Tibial artery (tissue), 4 donors: ENCODE measurements at regions not wholly inside any gene's neighbourhood (a gene's known extent, or its start where the extent isn't known, plus 50 kb on each side); places are given as distances from the start of the nearest gene placed in this dataset.

Source experiments
- DNase-seq, 2 donors: peaks; one replicate each; pipeline ENCODE4 v3.0.0-alpha.2; 2019
- H3K27ac ChIP-seq, 2 donors: fragments of 200-600 bp; sonication (generic) in 1 of 2; 1 replicate in 1 of 2; 2 replicates in 1 of 2; pipeline ENCODE4 v1.5.1; 2018 to 2019; ENCODE audit warnings: mild to moderate bottlenecking in 1 of 2
- H3K27me3 ChIP-seq, 2 donors: fragments of 200-600 bp; sonication (generic) in 1 of 2; one replicate each; pipeline versions ENCODE4 v1.5.1 to v1.6.0; 2016 to 2019
- H3K36me3 ChIP-seq, 3 donors: fragments of 200-600 bp; sonication (generic) in 2 of 3; one replicate each; pipeline ENCODE4 v1.5.1; 2016 to 2019; ENCODE audit warnings: mild to moderate bottlenecking in 2 of 3
- H3K4me1 ChIP-seq, 4 donors: fragments of 200-600 bp; sonication (generic) in 2 of 4; 1 replicate in 3 of 4; 2 replicates in 1 of 4; pipeline ENCODE4 v1.5.1; 2016 to 2019
- H3K4me3 ChIP-seq, 2 donors: fragments of 200-600 bp; sonication (generic) in 1 of 2; 1 replicate in 1 of 2; 2 replicates in 1 of 2; pipeline ENCODE4 v1.5.1; 2018 to 2019; ENCODE audit warnings: mild to moderate bottlenecking in 2 of 2
- H3K9me3 ChIP-seq, 3 donors: fragments of 200-600 bp; sonication (generic) in 1 of 3; one replicate each; pipeline ENCODE4 v1.5.1; 2016 to 2019
- intact Hi-C: fragments of 100-400 bp; cut with DNase I; formaldehyde crosslinking; loops from one replicate; pipeline ENCODE4 v1.15.0; 2023; ENCODE audit warnings: low total_unique reads
- TF ChIP-seq, protein P1 (sequence below), 2 experiments: fragments of 200-600 bp in 1 of 2; fragments of 450-650 bp in 1 of 2; IDR thresholded peaks; one replicate each; pipeline ENCODE4 v1.5.1; 2017 to 2019; ENCODE audit warnings: antibody characterized with exemption in 2 of 2, mild to moderate bottlenecking in 1 of 2, moderate library complexity in 1 of 2

DNA sequence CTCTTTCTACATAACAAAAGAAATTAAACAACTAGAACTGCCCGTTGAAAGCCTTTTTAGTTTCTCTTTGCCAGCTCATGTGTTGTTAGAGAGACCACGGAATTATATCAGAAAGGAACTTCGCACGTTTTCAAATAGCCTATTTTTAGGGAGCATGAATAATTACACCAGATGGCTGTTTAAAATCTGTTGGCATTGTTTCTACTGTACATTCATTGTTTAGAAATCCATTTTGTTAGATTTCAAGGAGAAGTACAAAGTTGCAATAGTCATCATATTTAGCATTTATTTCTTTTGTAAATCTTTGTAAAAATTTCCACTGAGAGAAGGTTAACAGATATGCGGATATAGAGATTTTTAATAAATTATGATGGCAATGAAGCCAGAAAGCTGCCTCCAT, 403.0 kb upstream of the HS3ST1 start:
- TF ChIP-seq, protein P1, sequence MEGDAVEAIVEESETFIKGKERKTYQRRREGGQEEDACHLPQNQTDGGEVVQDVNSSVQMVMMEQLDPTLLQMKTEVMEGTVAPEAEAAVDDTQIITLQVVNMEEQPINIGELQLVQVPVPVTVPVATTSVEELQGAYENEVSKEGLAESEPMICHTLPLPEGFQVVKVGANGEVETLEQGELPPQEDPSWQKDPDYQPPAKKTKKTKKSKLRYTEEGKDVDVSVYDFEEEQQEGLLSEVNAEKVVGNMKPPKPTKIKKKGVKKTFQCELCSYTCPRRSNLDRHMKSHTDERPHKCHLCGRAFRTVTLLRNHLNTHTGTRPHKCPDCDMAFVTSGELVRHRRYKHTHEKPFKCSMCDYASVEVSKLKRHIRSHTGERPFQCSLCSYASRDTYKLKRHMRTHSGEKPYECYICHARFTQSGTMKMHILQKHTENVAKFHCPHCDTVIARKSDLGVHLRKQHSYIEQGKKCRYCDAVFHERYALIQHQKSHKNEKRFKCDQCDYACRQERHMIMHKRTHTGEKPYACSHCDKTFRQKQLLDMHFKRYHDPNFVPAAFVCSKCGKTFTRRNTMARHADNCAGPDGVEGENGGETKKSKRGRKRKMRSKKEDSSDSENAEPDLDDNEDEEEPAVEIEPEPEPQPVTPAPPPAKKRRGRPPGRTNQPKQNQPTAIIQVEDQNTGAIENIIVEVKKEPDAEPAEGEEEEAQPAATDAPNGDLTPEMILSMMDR (IDR thresholded peaks at IDR 0.05), result no peak
- H3K27me3 ChIP-seq, result no peaks in the 10 kb centered on the region
- no peak overlapping the region for H3K27ac ChIP-seq
- intact Hi-C loops, result no loop called here
- H3K4me1 ChIP-seq, result no peaks in the 10 kb centered on the region
- no peak overlapping the region for H3K4me3 ChIP-seq
- no peak for DNase-seq
- no peaks in the 10 kb centered on the region for H3K36me3 ChIP-seq
- H3K9me3 ChIP-seq, result no peaks in the 10 kb centered on the region

DNA sequence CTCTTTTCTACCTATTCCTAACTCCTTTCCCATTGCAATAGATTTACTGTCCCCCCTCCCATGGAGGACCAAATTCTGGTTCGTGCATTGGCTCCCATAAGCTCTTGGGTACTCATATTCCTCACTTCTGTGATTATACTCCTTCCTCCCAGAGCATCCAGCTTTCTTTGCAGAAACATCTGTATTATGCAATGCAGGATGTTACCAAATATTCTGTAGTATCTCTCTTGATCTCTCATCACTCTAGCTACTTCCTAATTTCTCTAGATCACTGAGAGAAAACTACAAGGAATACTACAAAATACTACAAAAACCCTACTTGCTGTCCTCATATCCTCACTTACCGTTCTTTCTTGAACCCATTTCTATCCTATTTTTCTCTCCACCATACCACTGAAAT, 395.9 kb upstream of the HS3ST1 start:
- TF ChIP-seq, protein P1 (IDR thresholded peaks at IDR 0.05), result no peak
- Histone ChIP-seq H3K36me3 (no peaks in the 10 kb centered on the region), H3K4me3 (no peak overlapping the region), H3K27ac (no peak overlapping the region), H3K9me3 (no peaks in the 10 kb centered on the region), H3K4me1 (no peaks in the 10 kb centered on the region), H3K27me3 (no peaks in the 10 kb centered on the region)
- intact Hi-C loops, result no loop called here
- no peak for DNase-seq

DNA sequence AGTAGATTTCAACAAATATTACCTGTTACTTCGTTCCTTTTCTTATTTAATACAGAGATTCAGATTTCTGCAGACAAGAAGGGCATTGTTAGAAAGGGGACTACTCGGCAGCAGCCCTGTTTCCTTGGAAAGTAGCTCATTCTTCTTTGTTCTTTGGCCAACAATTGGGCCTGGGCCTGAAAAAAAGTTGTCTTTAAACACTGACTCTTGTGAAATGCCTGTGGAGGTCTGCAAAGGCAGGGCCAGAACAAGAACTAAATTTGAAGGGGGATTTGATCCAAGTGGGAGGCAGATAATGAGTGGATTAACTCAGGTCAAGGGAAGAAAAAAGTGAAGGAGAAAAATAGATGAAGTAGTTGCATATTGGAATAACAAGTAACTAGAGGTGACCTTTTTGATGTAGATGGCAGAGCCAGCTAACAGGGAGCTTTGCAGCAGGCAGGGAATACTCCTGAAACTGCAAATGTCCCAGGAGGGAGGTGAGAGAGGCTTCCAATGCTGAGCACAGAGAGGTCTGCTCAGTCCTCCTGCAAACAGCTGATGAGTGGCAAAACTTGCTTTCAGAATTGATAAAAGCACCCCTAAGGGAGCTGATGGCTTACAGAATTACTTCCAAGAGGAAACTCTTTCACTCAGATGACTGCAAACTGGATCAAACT, 393.2 kb upstream of the HS3ST1 start:
- no peak for DNase-seq
- H3K36me3 ChIP-seq, result no peaks in the 10 kb centered on the region
- no peaks in the 10 kb centered on the region for H3K9me3 ChIP-seq
- TF ChIP-seq, protein P1 (IDR thresholded peaks at IDR 0.05), result no peak
- H3K4me3 ChIP-seq, result no peak overlapping the region
- no peaks in the 10 kb centered on the region for H3K27me3 ChIP-seq
- intact Hi-C loops, result no loop called here
- no peak overlapping the region for H3K27ac ChIP-seq
- no peaks in the 10 kb centered on the region for H3K4me1 ChIP-seq

DNA sequence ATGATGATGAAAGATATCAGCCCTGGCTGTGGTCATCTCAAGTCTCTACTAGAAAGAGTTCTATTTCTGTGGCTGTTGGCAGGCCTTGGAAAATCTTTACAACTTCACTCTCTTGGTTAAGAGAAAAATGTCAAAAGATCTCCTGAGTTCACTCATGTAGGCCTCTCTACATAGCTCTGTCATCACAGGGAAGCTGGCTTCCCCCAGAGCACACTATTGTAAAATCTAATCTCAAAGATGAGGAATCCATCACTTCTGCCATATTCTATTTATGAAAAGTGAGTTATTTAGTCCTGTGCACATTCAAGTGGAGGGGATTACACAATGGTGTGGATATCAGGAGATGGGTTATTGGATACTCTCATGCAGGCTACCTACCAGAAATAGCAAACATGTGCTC, 388.4 kb upstream of the HS3ST1 start:
- H3K4me1 ChIP-seq, result no peaks in the 10 kb centered on the region
- TF ChIP-seq, protein P1 (IDR thresholded peaks at IDR 0.05), result no peak
- no peaks in the 10 kb centered on the region for H3K27me3 ChIP-seq
- H3K27ac ChIP-seq, result no peak overlapping the region
- H3K36me3 ChIP-seq, result no peaks in the 10 kb centered on the region
- H3K4me3 ChIP-seq, result no peak overlapping the region
- intact Hi-C loops, result no loop called here
- DNase-seq, result no peak
- H3K9me3 ChIP-seq, result no peaks in the 10 kb centered on the region

DNA sequence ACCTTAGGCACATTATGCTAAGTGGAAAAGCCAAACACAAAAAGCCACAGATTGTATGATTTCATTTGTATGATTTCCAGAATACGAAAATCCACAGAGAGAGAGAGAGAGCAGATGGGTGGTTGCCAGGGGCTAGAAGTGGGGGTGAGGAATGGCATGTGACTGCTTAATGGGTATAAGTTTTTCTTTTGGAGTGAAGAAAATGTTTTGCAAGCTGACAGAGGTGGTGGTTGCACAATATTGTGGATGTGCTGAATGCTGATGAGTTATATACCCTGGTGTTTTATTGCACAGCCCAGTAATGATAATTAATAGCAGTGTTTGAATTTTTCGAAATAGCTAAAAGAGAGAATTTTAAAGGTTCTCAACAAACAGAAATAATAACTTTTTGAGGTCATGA, 386.1 kb upstream of the HS3ST1 start:
- no peak overlapping the region for H3K27ac ChIP-seq
- no peaks in the 10 kb centered on the region for H3K27me3 ChIP-seq

More for the DNA sequence above, 386.1 kb upstream of the HS3ST1 start:
- DNase-seq, result no peak
- TF ChIP-seq, protein P1 (IDR thresholded peaks at IDR 0.05), result no peak
- Histone ChIP-seq H3K4me3 (no peak overlapping the region), H3K36me3 (no peaks in the 10 kb centered on the region), H3K9me3 (no peaks in the 10 kb centered on the region), H3K4me1 (no peaks in the 10 kb centered on the region)
- intact Hi-C loops, result no loop called here
